ENCODE measurements at regions not wholly inside any gene's neighbourhood (a gene's known extent, or its start where the extent isn't known, plus 50 kb on each side); places are given as distances from the start of the nearest gene placed in this dataset.

- no peak for DNase-seq
These were observed 242.5 kb upstream of the KCNG1 start for GRCh38 chr20:51265361-51265760.

GRCh38 chr20:51262240-51262639 lies 239.3 kb upstream of the KCNG1 start:
- DNase-seq: no peak

GRCh38 chr20:51259455-51259854 lies 236.5 kb upstream of the KCNG1 start:
- no peak for DNase-seq

GRCh38 chr20:51258582-51259165 lies 235.8 kb upstream of the KCNG1 start:
- no peak for DNase-seq

- DNase-seq: no peak
These were observed 232.5 kb upstream of the KCNG1 start for GRCh38 chr20:51255417-51255816.

GRCh38 chr20:51253280-51253679 lies 230.4 kb upstream of the KCNG1 start:
- no peak for DNase-seq

GRCh38 chr20:51249781-51250180 lies 226.9 kb upstream of the KCNG1 start:
- no peak for DNase-seq

- DNase-seq: no peak
These were observed 226.3 kb upstream of the KCNG1 start for GRCh38 chr20:51249215-51249614.

GRCh38 chr20:51244466-51244865 lies 221.6 kb upstream of the KCNG1 start:
- DNase-seq: no peak

- DNase-seq: no peak
These were observed 215.9 kb upstream of the KCNG1 start for GRCh38 chr20:51238675-51239305.

- DNase-seq: no peak
These were observed 214.9 kb upstream of the KCNG1 start for GRCh38 chr20:51237791-51238190.

- DNase-seq: no peak
These were observed 214.4 kb upstream of the KCNG1 start for GRCh38 chr20:51237278-51237677.

GRCh38 chr20:51236421-51236820 lies 213.5 kb upstream of the KCNG1 start:
- no peak for DNase-seq

- no peak for DNase-seq
These were observed 210.4 kb upstream of the KCNG1 start for GRCh38 chr20:51233345-51233744.

GRCh38 chr20:51230727-51231126 lies 207.8 kb upstream of the KCNG1 start:
- no peak for DNase-seq

- no peak for DNase-seq
These were observed 205.9 kb upstream of the KCNG1 start for GRCh38 chr20:51228763-51229162.

GRCh38 chr20:51227744-51228143 lies 204.8 kb upstream of the KCNG1 start:
- DNase-seq: no peak

- DNase-seq: no peak
These were observed 200.3 kb upstream of the KCNG1 start for GRCh38 chr20:51223183-51223720.

GRCh38 chr20:51221791-51222408 lies 199.0 kb upstream of the KCNG1 start:
- no peak for DNase-seq

- DNase-seq: no peak
These were observed 198.2 kb upstream of the KCNG1 start for GRCh38 chr20:51221103-51221502.

GRCh38 chr20:51220293-51220706 lies 197.4 kb upstream of the KCNG1 start:
- no peak for DNase-seq

GRCh38 chr20:51219544-51219943 lies 196.6 kb upstream of the KCNG1 start:
- DNase-seq: no peak

- no peak for DNase-seq
These were observed 195.7 kb upstream of the KCNG1 start for GRCh38 chr20:51218603-51219002.

GRCh38 chr20:51217347-51218045 lies 194.6 kb upstream of the KCNG1 start:
- no peak for DNase-seq

Data from NCI-H1694 (cell line).